Nephron progenitor cell (in vitro differentiated cells): ENCODE measurements at regions not wholly inside any gene's neighbourhood (a gene's known extent, or its start where the extent isn't known, plus 50 kb on each side); places are given as distances from the start of the nearest gene placed in this dataset.

ENCODE experiments used
- DNase-seq: peaks from one replicate; pipeline ENCODE4 v3.0.0; 2021
- H3K27ac Mint-ChIP-seq: 2 replicates; pipeline ENCODE4 v1.8.0; 2021; ENCODE audit warnings: mild to moderate bottlenecking, moderate library complexity, mixed read lengths
- H3K27me3 Mint-ChIP-seq: 2 replicates; pipeline ENCODE4 v1.8.0; 2021; ENCODE audit warnings: mild to moderate bottlenecking, low read depth, mixed read lengths; ENCODE audit not compliant: poor library complexity
- H3K36me3 Mint-ChIP-seq: 2 replicates; pipeline ENCODE4 v1.8.0; 2021; ENCODE audit warnings: low read depth, mixed read lengths
- H3K4me1 Mint-ChIP-seq: 2 replicates; pipeline ENCODE4 v1.8.0; 2021; ENCODE audit warnings: mixed read lengths
- H3K4me3 Mint-ChIP-seq: 2 replicates; pipeline ENCODE4 v1.8.0; 2021; ENCODE audit warnings: mild to moderate bottlenecking, moderate library complexity, mixed read lengths
- H3K9me3 Mint-ChIP-seq: 2 replicates; pipeline ENCODE4 v1.8.0; 2021; ENCODE audit warnings: mild to moderate bottlenecking, moderate library complexity, mixed read lengths
- CTCF ChIP-seq: fragments of 200-600 bp; sonication (generic); IDR thresholded peaks from 2 replicates; pipeline ENCODE4 v1.5.0; 2021; ENCODE audit warnings: antibody characterized with exemption

DNA sequence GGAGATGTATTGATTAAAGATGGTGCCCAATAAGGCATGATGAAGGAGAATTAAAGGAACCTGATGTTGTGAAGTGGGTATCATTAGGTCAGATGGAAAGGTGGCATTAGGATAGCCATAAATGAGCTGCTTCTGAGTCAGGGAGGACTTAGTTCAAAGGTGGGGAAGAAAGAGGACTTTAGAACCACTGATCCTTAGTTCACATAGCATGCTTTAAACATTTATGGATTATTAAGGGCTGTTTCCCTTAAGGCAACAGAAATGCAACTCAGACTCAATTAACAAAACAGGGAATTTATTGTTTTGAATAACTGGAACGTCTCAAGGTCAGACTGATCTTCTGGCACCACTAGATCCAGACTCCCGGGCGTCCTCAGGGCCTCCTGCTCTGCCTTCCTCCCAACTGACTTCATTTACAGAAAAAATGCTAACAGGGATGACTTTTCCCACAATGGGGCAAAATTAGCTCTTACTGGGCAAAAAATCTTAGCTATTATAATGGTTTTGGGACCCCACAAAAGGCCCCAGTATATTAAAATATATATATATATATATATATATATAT, 1526.0 kb downstream of the TBC1D22A start:
- Mint-ChIP-seq H3K27me3 (peaks cover 16% of the 10 kb centered on the region), H3K27ac (no peak overlapping the region), H3K36me3 (no peaks in the 10 kb centered on the region), H3K4me1 (no peaks in the 10 kb centered on the region), H3K4me3 (no peak overlapping the region), H3K9me3 (peaks cover 4% of the 10 kb centered on the region)
- TF ChIP-seq CTCF = no peak
- DNase-seq = no peak

DNA sequence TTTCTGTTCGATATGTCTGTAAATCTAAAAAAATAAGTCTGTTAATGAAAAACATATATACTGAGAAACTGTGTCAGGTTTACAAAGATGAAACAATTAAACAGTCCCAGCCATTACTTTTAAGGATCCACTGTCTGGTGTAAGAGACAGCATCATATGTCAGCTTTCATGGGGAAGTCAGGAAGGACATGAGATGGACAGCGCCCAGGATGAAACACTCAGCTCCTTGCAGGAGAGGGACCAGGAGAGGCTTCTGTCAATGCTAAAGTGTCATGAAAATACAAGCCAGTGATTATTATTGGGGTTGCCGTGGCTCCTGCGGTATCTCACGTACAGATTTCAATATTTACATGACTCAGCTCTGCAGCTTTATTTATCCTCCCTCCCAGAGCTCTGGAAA, 1524.6 kb downstream of the TBC1D22A start:
- no peaks in the 10 kb centered on the region for H3K4me1 Mint-ChIP-seq
- H3K36me3 Mint-ChIP-seq = no peaks in the 10 kb centered on the region
- no peak for DNase-seq
- H3K27me3 Mint-ChIP-seq = peaks cover 13% of the 10 kb centered on the region
- peaks cover 6% of the 10 kb centered on the region for H3K9me3 Mint-ChIP-seq
- no peak overlapping the region for H3K4me3 Mint-ChIP-seq
- H3K27ac Mint-ChIP-seq = no peak overlapping the region
- no peak for TF ChIP-seq CTCF

- Mint-ChIP-seq H3K4me3 (no peak overlapping the region), H3K9me3 (peaks cover 20% of the 10 kb centered on the region), H3K36me3 (no peaks in the 10 kb centered on the region), H3K4me1 (no peaks in the 10 kb centered on the region), H3K27me3 (peaks cover 27% of the 10 kb centered on the region), H3K27ac (no peak overlapping the region)
- no peak for TF ChIP-seq CTCF
- DNase-seq = no peak
Observed at GRCh38 chr22:48284671-48285070, 1522.2 kb downstream of the TBC1D22A start.

GRCh38 chr22:48282804-48283203, 1520.4 kb downstream of the TBC1D22A start:
- H3K4me3 Mint-ChIP-seq = no peak overlapping the region
- peaks cover 23% of the 10 kb centered on the region for H3K27me3 Mint-ChIP-seq
- H3K27ac Mint-ChIP-seq = no peak overlapping the region
- H3K4me1 Mint-ChIP-seq = peaks cover 10% of the 10 kb centered on the region
- peaks cover 20% of the 10 kb centered on the region for H3K9me3 Mint-ChIP-seq
- TF ChIP-seq CTCF = no peak
- DNase-seq = no peak
- H3K36me3 Mint-ChIP-seq = no peaks in the 10 kb centered on the region

GRCh38 chr22:48279461-48279756, 1517.0 kb downstream of the TBC1D22A start:
- Mint-ChIP-seq H3K4me1 (peaks cover 19% of the 10 kb centered on the region), H3K36me3 (no peaks in the 10 kb centered on the region), H3K27ac (no peak overlapping the region), H3K4me3 (no peak overlapping the region), H3K9me3 (peaks cover 20% of the 10 kb centered on the region), H3K27me3 (peaks cover 22% of the 10 kb centered on the region)
- TF ChIP-seq CTCF = no peak
- no peak for DNase-seq

DNA sequence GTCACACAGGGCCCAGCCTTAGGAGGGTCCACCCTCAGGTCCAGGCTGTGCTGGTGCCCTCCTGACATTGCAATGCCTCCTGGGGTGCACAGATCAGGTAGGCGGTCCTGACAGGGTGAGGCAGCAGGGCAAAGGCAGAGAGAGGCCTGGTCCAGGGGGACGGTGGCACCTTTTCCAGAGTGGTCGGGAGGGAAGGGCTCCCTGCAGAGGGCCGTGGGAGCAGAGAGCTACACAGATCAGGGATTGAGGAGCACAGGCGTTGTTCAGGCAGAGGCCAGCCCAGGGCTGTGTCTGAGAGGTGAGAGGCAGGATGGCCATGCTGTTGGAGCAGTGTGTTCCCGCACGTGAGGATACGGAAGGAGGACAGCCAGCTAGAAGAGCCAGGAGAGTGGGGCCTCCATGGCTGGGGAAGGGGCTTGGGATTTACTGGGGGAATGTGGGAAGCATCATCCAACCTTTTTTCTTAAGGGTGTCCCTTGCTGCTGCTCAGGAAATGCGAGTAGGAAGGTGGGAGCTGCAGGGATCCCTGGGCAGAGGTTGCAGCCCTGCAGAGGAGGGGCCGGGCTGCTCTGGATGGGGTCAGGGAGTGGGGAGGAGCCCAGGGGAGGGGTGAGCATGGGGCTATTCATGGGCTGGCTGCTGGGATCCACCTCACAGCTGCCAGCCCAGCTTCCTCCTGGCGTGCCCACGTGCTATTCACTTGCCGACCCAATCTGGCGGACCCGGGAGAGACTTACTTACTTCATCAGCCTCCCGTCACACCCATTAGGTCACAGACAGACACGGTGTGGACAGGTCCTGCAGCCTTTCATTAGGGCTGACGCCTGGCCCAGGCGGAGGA, 1516.4 kb downstream of the TBC1D22A start:
- Mint-ChIP-seq H3K27me3 (peaks cover 25% of the 10 kb centered on the region), H3K36me3 (no peaks in the 10 kb centered on the region), H3K27ac (no peak overlapping the region), H3K4me1 (peaks cover 19% of the 10 kb centered on the region), H3K9me3 (peaks cover 20% of the 10 kb centered on the region), H3K4me3 (no peak overlapping the region)
- TF ChIP-seq CTCF = no peak
- no peak for DNase-seq
